Stomach (tissue), 8 donors: ENCODE measurements at regions not wholly inside any gene's neighbourhood (a gene's known extent, or its start where the extent isn't known, plus 50 kb on each side); places are given as distances from the start of the nearest gene placed in this dataset.

Experiments
- DNase-seq, 2 donors: peaks; one replicate each; pipeline versions ENCODE4 v3.0.0 to v3.0.0-alpha.2; 2013 to 2019
- H3K27ac ChIP-seq, 5 donors: fragments of 200-600 bp in 4 of 5; sonication (generic) in 4 of 5; one replicate each; pipeline ENCODE4 v1.5.1; 2013 to 2019; ENCODE audit warnings: mild to moderate bottlenecking in 1 of 5, moderate library complexity in 1 of 5
- H3K27me3 ChIP-seq, 3 donors: fragments of 200-600 bp; sonication (generic); one replicate each; pipeline ENCODE4 v1.5.1; 2017 to 2019; ENCODE audit warnings: mixed run types in 1 of 3
- H3K36me3 ChIP-seq, 4 donors: fragments of 200-600 bp; sonication (generic); 1 replicate in 3 of 4; 2 replicates in 1 of 4; pipeline ENCODE4 v1.5.1; 2016 to 2019
- H3K4me1 ChIP-seq, 4 donors: fragments of 200-600 bp; sonication (generic); one replicate each; pipeline ENCODE4 v1.5.1; 2016 to 2019
- H3K4me3 ChIP-seq, 4 donors: fragments of 200-600 bp; sonication (generic) in 3 of 4; one replicate each; pipeline ENCODE4 v1.5.1; 2016 to 2019; ENCODE audit warnings: mild to moderate bottlenecking in 1 of 4
- H3K9me3 ChIP-seq, 4 donors: fragments of 200-600 bp; sonication (generic); one replicate each; pipeline ENCODE4 v1.5.1; 2016 to 2019
- CTCF ChIP-seq, 7 experiments: fragments of 450-650 bp in 4 of 7; fragments of 200-600 bp in 3 of 7; sonication (generic) in 3 of 7; IDR thresholded peaks; one replicate each; pipeline ENCODE4 v1.5.1; 2016 to 2019; ENCODE audit warnings: antibody characterized with exemption in 7 of 7, control low read depth in 2 of 7, mild to moderate bottlenecking in 1 of 7
- EP300 ChIP-seq: sonication (generic); formaldehyde crosslinking; IDR thresholded peaks from one replicate; pipeline ENCODE4 v1.6.1; 2017; ENCODE audit warnings: antibody characterized with exemption
- POLR2A ChIP-seq, 4 donors: fragments of 450-650 bp; IDR thresholded peaks; one replicate each; pipeline ENCODE4 v1.6.1; 2016; ENCODE audit warnings: antibody characterized with exemption in 4 of 4, control low read depth in 2 of 4, mild to moderate bottlenecking in 1 of 4, moderate library complexity in 1 of 4
- POLR2AphosphoS5 ChIP-seq, 3 donors: sonication (generic); formaldehyde crosslinking; IDR thresholded peaks; one replicate each; pipeline ENCODE4 v1.6.1; 2016; ENCODE audit warnings: antibody characterized with exemption in 3 of 3
- WGBS, 5 donors: extraction: QIAGEN DNeasy Blood & Tissue Kit in 3 of 5; methylation state at CpG; one replicate each; pipeline versions ENCODE4 v1.1.5 to v1.1.7; 2013 to 2018; 5-methylcytosine and 5-hydroxymethylcytosine counted together
- intact Hi-C: fragments of 100-400 bp; cut with DNase I; formaldehyde crosslinking; loops from one replicate; pipeline ENCODE4 v1.15.1; 2023; ENCODE audit warnings: low total_unique reads
- donor health status: healthy with polysubstance abuse.
- donor health status: Bipolar disorder and iron deficiency.
- donor health status: healthy.

- H3K9me3 ChIP-seq = no peaks in the 10 kb centered on the region
- H3K36me3 ChIP-seq = no peaks in the 10 kb centered on the region
- no peak overlapping the region for H3K27ac ChIP-seq
- DNase-seq = no peak
- TF ChIP-seq CTCF (IDR thresholded peaks at IDR 0.05) (no peak), POLR2AphosphoS5 (IDR thresholded peaks at IDR 0.05) (no peak), EP300 (no peak), POLR2A (IDR thresholded peaks at IDR 0.05) (no peak)
- H3K4me3 ChIP-seq = no peak overlapping the region
- no peaks in the 10 kb centered on the region for H3K4me1 ChIP-seq
- intact Hi-C loops = no loop called here
- 69 to 75% (median 72%) methylated on average over 5 of the region's 5 CpGs for WGBS, 5 donors
- peaks cover 0 to 29% (median 0%) of the 10 kb centered on the region in 3 donors for H3K27me3 ChIP-seq
Observed at GRCh38 chr2:126792186-126792585, 106.5 kb upstream of the TEX51 start.

GRCh38 chr2:126792993-126793392 lies 105.7 kb upstream of the TEX51 start:
- 79 to 90% (median 83%) methylated on average over 4 of the region's 4 CpGs for WGBS, 5 donors
- Histone ChIP-seq H3K4me1 (no peaks in the 10 kb centered on the region), H3K9me3 (no peaks in the 10 kb centered on the region), H3K27me3 (peaks cover 0 to 29% (median 0%) of the 10 kb centered on the region in 3 donors), H3K36me3 (no peaks in the 10 kb centered on the region), H3K27ac (no peak overlapping the region), H3K4me3 (no peak overlapping the region)
- intact Hi-C loops = no loop called here
- TF ChIP-seq POLR2AphosphoS5 (IDR thresholded peaks at IDR 0.05) = no peak
- no peak for TF ChIP-seq EP300
- TF ChIP-seq CTCF (IDR thresholded peaks at IDR 0.05) = no peak
- TF ChIP-seq POLR2A (IDR thresholded peaks at IDR 0.05) = no peak
- DNase-seq = peak in 1 of 2 donors; percentile 14

GRCh38 chr2:126793885-126794613 lies 104.6 kb upstream of the TEX51 start:
- H3K27me3 ChIP-seq = peaks cover 0 to 29% (median 0%) of the 10 kb centered on the region in 3 donors
- no peaks in the 10 kb centered on the region for H3K9me3 ChIP-seq
- intact Hi-C loops = no loop called here
- no peaks in the 10 kb centered on the region for H3K36me3 ChIP-seq
- TF ChIP-seq POLR2A (IDR thresholded peaks at IDR 0.05) = no peak
- no peak for TF ChIP-seq CTCF (IDR thresholded peaks at IDR 0.05)
- TF ChIP-seq POLR2AphosphoS5 (IDR thresholded peaks at IDR 0.05) = no peak
- no peak for TF ChIP-seq EP300
- no peak overlapping the region for H3K27ac ChIP-seq
- no peaks in the 10 kb centered on the region for H3K4me1 ChIP-seq
- H3K4me3 ChIP-seq = no peak overlapping the region
- WGBS, 5 donors = 37 to 58% (median 51%) methylated on average over 10 of the region's 10 CpGs
- DNase-seq = peak in 1 of 2 donors; percentile 16

- WGBS, 5 donors = 75 to 83% (median 78%) methylated on average over 8 of the region's 8 CpGs
- Histone ChIP-seq H3K9me3 (no peaks in the 10 kb centered on the region), H3K27ac (no peak overlapping the region), H3K4me3 (no peak overlapping the region), H3K27me3 (peaks cover 0 to 29% (median 0%) of the 10 kb centered on the region in 3 donors), H3K4me1 (no peaks in the 10 kb centered on the region), H3K36me3 (no peaks in the 10 kb centered on the region)
- no peak for TF ChIP-seq EP300
- DNase-seq = peak in 1 of 2 donors; percentile 15
- intact Hi-C loops = no loop called here
Observed at GRCh38 chr2:126795656-126796055, 103.0 kb upstream of the TEX51 start.
